Kidney (tissue), 13 donors: ENCODE measurements at regions not wholly inside any gene's neighbourhood (a gene's known extent, or its start where the extent isn't known, plus 50 kb on each side); places are given as distances from the start of the nearest gene placed in this dataset.

Source experiments
- DNase-seq, 5 donors: peaks; one replicate each; pipeline ENCODE4 v3.0.0-alpha.2; 2013 to 2020
- FAIRE-seq: peaks from 2 replicates; lab custom pipeline; 2012; peaks lifted over from hg19 to GRCh38; lab: Jason Lieb, UNC
- H3K27ac ChIP-seq, 2 donors: one replicate each; pipeline ENCODE4 v1.7.0; 2013; ENCODE audit warnings: low read depth in 2 of 2, low read length in 2 of 2, inconsistent platforms in 1 of 2
- H3K27me3 ChIP-seq: one replicate; pipeline ENCODE4 v1.7.1; 2013; ENCODE audit warnings: low read length, inconsistent platforms; ENCODE audit not compliant: control insufficient read depth, insufficient read depth
- H3K36me3 ChIP-seq, 3 donors: one replicate each; pipeline versions ENCODE4 v1.7.0 to v1.7.1; 2013; ENCODE audit warnings: low read length in 3 of 3, control low read depth in 1 of 3, inconsistent platforms in 1 of 3; ENCODE audit not compliant: insufficient read depth in 3 of 3, control insufficient read depth in 2 of 3
- H3K4me1 ChIP-seq, 3 donors: one replicate each; pipeline versions ENCODE4 v1.7.0 to v1.7.1; 2013; ENCODE audit warnings: low read length in 3 of 3, inconsistent platforms in 1 of 3, low read depth in 1 of 3; ENCODE audit not compliant: control insufficient read depth in 2 of 3, insufficient read depth in 2 of 3
- H3K4me3 ChIP-seq, 3 donors: one replicate each; pipeline versions ENCODE4 v1.7.0 to v1.8.1; 2013; ENCODE audit warnings: low read length in 3 of 3, control low read depth in 1 of 3, inconsistent platforms in 1 of 3
- H3K9ac ChIP-seq, 3 donors: one replicate each; pipeline versions ENCODE4 v1.7.0 to v1.7.1; 2013; ENCODE audit warnings: low read length in 3 of 3, control low read depth in 1 of 3, inconsistent platforms in 1 of 3
- H3K9me3 ChIP-seq, 3 donors: one replicate each; pipeline versions ENCODE4 v1.7.0 to v1.7.1; 2013; ENCODE audit warnings: low read length in 3 of 3, control low read depth in 1 of 3, inconsistent platforms in 1 of 3; ENCODE audit not compliant: control insufficient read depth in 2 of 3, insufficient read depth in 1 of 3
- CTCF ChIP-seq: IDR thresholded peaks from 3 replicates; pipeline ENCODE4 v1.5.1; 2012; ENCODE audit warnings: mild to moderate bottlenecking, moderate library complexity, borderline replicate concordance; ENCODE audit not compliant: insufficient read depth; ENCODE audit errors: extremely low read depth
- intact Hi-C: fragments of 100-400 bp; cut with DNase I; formaldehyde crosslinking; loops from one replicate; pipeline ENCODE4 v1.11.1; 2022
- donor health status: control.
- donor health status: control.
- donor health status: control.
- donor health status: control.
- donor health status: control.
- donor health status: DM: yes; HTN: yes; CAD: no.
- donor health status: Normal renal cell carcinoma (clear cell type).

DNA sequence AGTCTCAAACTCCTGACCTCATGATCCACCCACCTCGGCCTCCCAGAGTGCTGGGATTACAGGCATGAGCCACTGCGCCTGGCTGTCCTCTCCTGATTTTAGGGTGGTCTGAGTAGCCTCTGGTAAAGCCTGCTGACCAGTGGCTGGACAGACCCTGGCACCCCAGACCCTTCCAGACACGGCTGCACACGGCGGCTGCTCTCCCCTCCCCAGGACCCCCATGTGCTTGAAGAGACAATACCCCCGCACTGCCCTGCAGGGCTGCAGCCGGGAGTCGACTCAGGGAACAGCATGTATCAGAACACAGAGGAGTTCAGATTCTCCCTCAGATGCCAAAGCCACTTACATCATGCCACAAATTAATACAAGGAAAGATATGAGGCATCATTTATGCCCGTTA is 58.3 kb upstream of the CFAP46 start:
- no peaks in the 10 kb centered on the region for H3K27me3 ChIP-seq
- no peaks in the 10 kb centered on the region for H3K36me3 ChIP-seq
- intact Hi-C loops: no loop called here
- no peaks in the 10 kb centered on the region for H3K9me3 ChIP-seq
- no peak for FAIRE-seq
- no peak overlapping the region for H3K9ac ChIP-seq
- no peak overlapping the region for H3K4me3 ChIP-seq
- no peak for TF ChIP-seq CTCF
- peaks cover 0 to 3% (median 0%) of the 10 kb centered on the region in 3 donors for H3K4me1 ChIP-seq
- DNase-seq: peak in 1 of 5 donors; percentile 42
- no peak overlapping the region for H3K27ac ChIP-seq

DNA sequence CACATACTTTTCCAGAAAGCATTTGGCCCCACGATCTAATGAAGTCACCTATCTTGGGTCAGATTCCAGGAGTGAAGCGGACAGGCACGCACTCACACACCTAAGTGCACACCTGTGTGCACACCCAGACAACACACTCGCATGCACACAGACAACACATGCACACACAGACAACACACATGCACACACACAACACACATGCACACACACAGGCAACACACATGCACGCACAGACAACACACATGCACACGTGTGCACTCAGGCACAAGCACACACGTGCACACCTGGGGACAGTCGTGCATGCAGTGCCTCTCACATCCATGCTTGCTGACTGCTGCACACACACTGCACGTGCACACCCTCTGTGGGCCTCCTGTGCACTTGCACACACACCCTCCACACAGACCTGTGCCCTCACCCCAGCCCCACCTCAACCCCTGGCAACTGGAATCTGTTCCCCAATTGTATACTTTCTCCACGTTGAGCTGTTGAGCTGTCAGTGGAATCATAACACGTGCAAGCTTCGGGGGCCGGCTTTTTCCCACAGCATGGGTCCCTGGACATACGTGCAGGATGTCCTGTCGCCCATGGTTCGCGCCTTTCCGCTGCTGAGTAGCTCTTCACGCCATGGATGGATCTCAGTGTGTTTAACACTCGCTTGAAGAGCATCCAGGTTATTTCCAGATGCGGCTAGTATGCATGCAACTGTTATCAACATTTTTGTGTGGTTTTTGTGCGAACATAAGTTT is 55.3 kb upstream of the CFAP46 start:
- TF ChIP-seq CTCF: no peak
- no peaks in the 10 kb centered on the region for H3K36me3 ChIP-seq
- no peaks in the 10 kb centered on the region for H3K9me3 ChIP-seq
- intact Hi-C loops: no loop called here
- no peaks in the 10 kb centered on the region for H3K27me3 ChIP-seq
- H3K9ac ChIP-seq: no peak overlapping the region
- FAIRE-seq (no peak), DNase-seq (peak in 1 of 5 donors; percentile 38)
- H3K27ac ChIP-seq: no peak overlapping the region
- no peaks in the 10 kb centered on the region for H3K4me1 ChIP-seq
- H3K4me3 ChIP-seq: no peak overlapping the region

GRCh38 chr10:132996603-132997343 is 54.4 kb upstream of the CFAP46 start:
- Histone ChIP-seq H3K27ac (no peak overlapping the region), H3K27me3 (no peaks in the 10 kb centered on the region), H3K4me3 (no peak overlapping the region), H3K4me1 (no peaks in the 10 kb centered on the region), H3K9ac (no peak overlapping the region), H3K36me3 (no peaks in the 10 kb centered on the region), H3K9me3 (no peaks in the 10 kb centered on the region)
- DNase-seq (peak in 1 of 5 donors; percentile 60), FAIRE-seq (no peak)
- intact Hi-C loops: no loop called here
- TF ChIP-seq CTCF: no peak
